Adrenal gland (tissue), 9 donors: ENCODE measurements at regions not wholly inside any gene's neighbourhood (a gene's known extent, or its start where the extent isn't known, plus 50 kb on each side); places are given as distances from the start of the nearest gene placed in this dataset.

Source experiments
- DNase-seq, 7 donors: peaks; one replicate each; pipeline ENCODE4 v3.0.0-alpha.2; 2019 to 2020
- H3K27ac ChIP-seq, 5 donors: fragments of 200-600 bp; sonication (generic) in 4 of 5; 1 replicate in 3 of 5; 2 replicates in 2 of 5; pipeline versions ENCODE4 v1.5.1 to v1.8.0; 2016 to 2020; ENCODE audit warnings: mild to moderate bottlenecking in 1 of 5
- H3K27me3 ChIP-seq: fragments of 200-600 bp; 2 replicates; pipeline ENCODE4 v1.8.0; 2021
- H3K36me3 ChIP-seq, 2 donors: fragments of 200-600 bp; replicated peaks in 1 of 2; 1 replicate in 1 of 2; 2 replicates in 1 of 2; pipeline versions ENCODE4 v1.5.1 to v1.8.0; 2018 to 2022
- H3K4me1 ChIP-seq, 2 donors: fragments of 200-600 bp; replicated peaks in 1 of 2; 1 replicate in 1 of 2; 2 replicates in 1 of 2; pipeline versions ENCODE4 v1.5.1 to v1.8.0; 2018 to 2021
- H3K4me3 ChIP-seq, 4 donors: fragments of 200-600 bp; sonication (generic) in 3 of 4; one replicate each; pipeline ENCODE4 v1.5.1; 2016 to 2018
- H3K9me3 ChIP-seq, 3 donors: fragments of 200-600 bp; sonication (generic) in 1 of 3; replicated peaks in 1 of 3; 1 replicate in 2 of 3; 2 replicates in 1 of 3; pipeline versions ENCODE4 v1.5.1 to v1.8.0; 2016 to 2021
- POLR2A ChIP-seq, 2 donors: fragments of 450-650 bp; IDR thresholded peaks; one replicate each; pipeline ENCODE4 v1.6.1; 2017; ENCODE audit warnings: antibody characterized with exemption in 2 of 2, mild to moderate bottlenecking in 2 of 2, moderate library complexity in 1 of 2
- WGBS, 4 donors: extraction: QIAGEN DNeasy Blood & Tissue Kit in 2 of 4; methylation state at CpG; one replicate each; pipeline versions ENCODE4 v1.1.5 to v1.1.7; 2013 to 2017; 5-methylcytosine and 5-hydroxymethylcytosine counted together
- intact Hi-C, 2 donors: fragments of 100-400 bp; cut with DNase I; formaldehyde crosslinking; loops; one replicate each; pipeline versions ENCODE4 v1.14.1 to v1.15.0; 2022 to 2023
- TF ChIP-seq, protein P1 (sequence below), 6 experiments: fragments of 450-650 bp in 4 of 6; fragments of 200-600 bp in 2 of 6; sonication (generic) in 1 of 6; IDR thresholded peaks; 1 replicate in 5 of 6; 2 replicates in 1 of 6; pipeline versions ENCODE4 v1.5.1 to v1.8.0; 2016 to 2021; ENCODE audit warnings: antibody characterized with exemption in 6 of 6, mild to moderate bottlenecking in 2 of 6, moderate library complexity in 1 of 6
- donor health status: healthy with polysubstance abuse.
- donor health status: Bipolar disorder and iron deficiency.
- donor health status: DM: yes; HTN: yes; CAD: no.
- donor health status: DM: no; HTN: no; CAD: no.
- donor health status: DM: no; HTN: no; CAD: no.

DNA sequence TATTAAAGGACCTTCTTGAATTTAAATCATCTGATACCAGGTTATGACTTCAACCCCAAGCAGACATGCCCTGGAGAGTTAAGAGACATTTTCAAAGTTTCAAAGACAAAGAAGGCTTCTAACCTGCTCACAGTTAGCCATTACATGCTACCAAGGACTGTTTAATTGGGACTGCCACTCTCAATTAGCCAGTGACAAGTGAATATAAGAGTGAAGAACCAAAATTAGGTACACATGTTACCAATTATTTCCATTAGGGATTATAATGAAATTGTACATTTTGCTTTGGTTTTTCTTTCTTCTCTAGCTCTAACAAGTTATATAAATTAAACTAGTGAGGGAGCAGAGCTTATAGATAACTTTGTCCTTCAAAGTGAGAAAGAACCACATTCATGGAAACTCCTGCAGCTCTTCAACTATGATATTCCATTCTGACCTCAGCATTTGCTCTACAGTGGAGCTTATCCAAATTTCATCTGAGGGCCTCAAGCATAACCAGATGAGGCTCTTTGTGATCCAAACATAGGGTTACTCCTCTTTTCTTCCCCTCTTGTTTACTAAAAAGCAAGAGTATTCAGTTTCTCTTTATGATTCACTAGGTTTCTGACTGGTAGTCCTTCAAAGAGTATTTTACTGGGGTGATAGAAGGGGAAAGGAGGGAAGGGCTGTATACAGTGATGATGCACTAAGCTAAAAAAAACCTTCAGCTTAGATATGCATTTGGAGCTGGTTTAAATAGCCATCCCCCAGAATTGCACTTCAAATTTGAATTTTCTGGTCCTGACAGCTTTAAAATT is 91.3 kb downstream of the DUSP6 start:
- TF ChIP-seq POLR2A (IDR thresholded peaks at IDR 0.05) = no peak
- TF ChIP-seq, protein P1, sequence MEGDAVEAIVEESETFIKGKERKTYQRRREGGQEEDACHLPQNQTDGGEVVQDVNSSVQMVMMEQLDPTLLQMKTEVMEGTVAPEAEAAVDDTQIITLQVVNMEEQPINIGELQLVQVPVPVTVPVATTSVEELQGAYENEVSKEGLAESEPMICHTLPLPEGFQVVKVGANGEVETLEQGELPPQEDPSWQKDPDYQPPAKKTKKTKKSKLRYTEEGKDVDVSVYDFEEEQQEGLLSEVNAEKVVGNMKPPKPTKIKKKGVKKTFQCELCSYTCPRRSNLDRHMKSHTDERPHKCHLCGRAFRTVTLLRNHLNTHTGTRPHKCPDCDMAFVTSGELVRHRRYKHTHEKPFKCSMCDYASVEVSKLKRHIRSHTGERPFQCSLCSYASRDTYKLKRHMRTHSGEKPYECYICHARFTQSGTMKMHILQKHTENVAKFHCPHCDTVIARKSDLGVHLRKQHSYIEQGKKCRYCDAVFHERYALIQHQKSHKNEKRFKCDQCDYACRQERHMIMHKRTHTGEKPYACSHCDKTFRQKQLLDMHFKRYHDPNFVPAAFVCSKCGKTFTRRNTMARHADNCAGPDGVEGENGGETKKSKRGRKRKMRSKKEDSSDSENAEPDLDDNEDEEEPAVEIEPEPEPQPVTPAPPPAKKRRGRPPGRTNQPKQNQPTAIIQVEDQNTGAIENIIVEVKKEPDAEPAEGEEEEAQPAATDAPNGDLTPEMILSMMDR (IDR thresholded peaks at IDR 0.05) = no peak
- H3K27ac ChIP-seq = no peak overlapping the region
- no peak overlapping the region for H3K4me3 ChIP-seq
- DNase-seq = no peak
- intact Hi-C loops = no loop called here
- no peaks in the 10 kb centered on the region for H3K27me3 ChIP-seq
- H3K9me3 ChIP-seq = no peaks in the 10 kb centered on the region
- no peaks in the 10 kb centered on the region for H3K36me3 ChIP-seq
- no peaks in the 10 kb centered on the region for H3K4me1 ChIP-seq

DNA sequence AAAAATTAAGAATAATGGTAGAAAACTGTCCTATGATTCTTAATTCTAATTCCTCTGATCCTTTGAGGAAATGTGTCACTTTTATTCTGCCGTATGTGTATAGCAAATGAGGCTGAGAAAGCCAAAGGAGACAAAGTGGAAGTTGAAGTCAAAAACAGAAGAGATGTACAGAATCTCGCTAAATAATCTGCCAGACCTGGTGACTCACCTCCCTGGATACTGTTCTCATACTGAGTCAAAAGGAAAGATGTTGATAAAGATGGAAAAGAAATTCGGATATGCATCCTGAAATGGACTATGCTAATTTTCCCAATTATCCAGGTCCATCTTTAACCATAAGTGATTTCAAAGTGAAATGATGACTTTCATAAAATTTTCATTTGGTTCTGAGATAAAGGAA is 92.5 kb downstream of the DUSP6 start:
- intact Hi-C loops = no loop called here

DNA sequence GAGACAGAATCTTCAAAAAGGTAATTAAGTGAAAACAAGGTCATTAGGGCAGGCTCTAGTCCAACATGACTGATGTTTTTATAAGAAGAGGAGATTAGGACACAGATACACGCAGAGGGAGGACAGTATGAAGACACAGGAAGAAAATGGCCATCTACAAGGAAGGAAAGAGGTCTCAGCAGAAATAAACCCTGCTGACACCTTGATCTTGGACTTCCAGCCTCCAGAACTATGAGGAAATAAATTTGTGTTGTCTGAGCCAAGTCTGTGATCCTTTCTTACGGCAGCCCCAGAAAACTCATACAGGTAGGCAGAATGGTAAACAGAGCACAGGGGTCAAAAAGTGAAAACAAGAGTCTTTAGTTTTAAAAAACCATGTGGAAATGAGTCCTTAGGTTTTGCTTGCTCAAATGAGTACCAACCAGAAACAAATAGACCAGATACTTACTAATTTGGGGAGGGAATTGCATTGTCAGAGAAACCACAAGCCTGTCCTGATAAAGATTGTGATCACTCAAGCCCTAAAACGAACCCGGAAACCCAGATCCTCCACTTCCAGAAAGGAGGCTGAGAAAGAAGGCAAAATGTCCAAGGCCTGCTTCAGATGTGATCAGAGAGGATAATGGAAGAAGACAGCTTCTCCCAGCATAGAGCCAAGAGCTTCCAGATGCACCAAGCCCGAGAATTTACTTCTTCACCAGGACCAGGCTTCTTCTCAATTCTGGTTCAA is 93.9 kb downstream of the DUSP6 start:
- WGBS, 4 donors = 88 to 96% (median 90%) methylated on average over 5 of the region's 5 CpGs
- H3K4me3 ChIP-seq = no peak overlapping the region
- H3K27me3 ChIP-seq = no peaks in the 10 kb centered on the region
- intact Hi-C loops = no loop called here
- H3K9me3 ChIP-seq = no peaks in the 10 kb centered on the region
- TF ChIP-seq, protein P1 (IDR thresholded peaks at IDR 0.05) = no peak
- TF ChIP-seq POLR2A (IDR thresholded peaks at IDR 0.05) = no peak
- H3K27ac ChIP-seq = no peak overlapping the region
- no peak for DNase-seq
- H3K36me3 ChIP-seq = no peaks in the 10 kb centered on the region
- H3K4me1 ChIP-seq = no peaks in the 10 kb centered on the region

More for the DNA sequence above, 92.5 kb downstream of the DUSP6 start:
- Histone ChIP-seq H3K4me1 (no peaks in the 10 kb centered on the region), H3K36me3 (no peaks in the 10 kb centered on the region), H3K27ac (no peak overlapping the region), H3K9me3 (no peaks in the 10 kb centered on the region), H3K4me3 (no peak overlapping the region), H3K27me3 (no peaks in the 10 kb centered on the region)
- WGBS, 4 donors = 50 to 83% (median 65%) methylated on average over 3 of the region's 3 CpGs
- DNase-seq = no peak
- TF ChIP-seq, protein P1 (IDR thresholded peaks at IDR 0.05) = no peak
- no peak for TF ChIP-seq POLR2A (IDR thresholded peaks at IDR 0.05)

DNA sequence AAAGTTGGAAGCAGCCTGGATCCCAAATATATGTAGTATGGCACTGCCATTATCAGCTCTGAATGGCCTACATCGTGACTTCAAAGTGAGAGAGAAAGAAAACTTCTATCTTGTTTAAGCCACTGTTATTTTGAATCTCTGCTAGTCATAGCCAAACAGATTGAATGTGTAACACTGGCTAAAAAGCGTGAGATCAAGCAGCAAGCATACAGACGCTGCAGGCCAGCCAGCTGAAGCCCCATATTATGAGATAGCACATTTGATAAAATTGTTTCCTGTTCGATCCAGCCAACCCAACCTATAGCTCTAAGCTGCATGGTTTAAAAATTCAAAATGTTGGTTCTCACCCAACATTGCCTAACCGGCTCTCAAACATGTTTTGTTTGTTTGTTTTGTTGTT is 95.0 kb downstream of the DUSP6 start:
- no peaks in the 10 kb centered on the region for H3K36me3 ChIP-seq
- no peak for TF ChIP-seq POLR2A (IDR thresholded peaks at IDR 0.05)
- TF ChIP-seq, protein P1 (IDR thresholded peaks at IDR 0.05) = no peak
- no peaks in the 10 kb centered on the region for H3K27me3 ChIP-seq
- no peak overlapping the region for H3K4me3 ChIP-seq
- H3K9me3 ChIP-seq = no peaks in the 10 kb centered on the region
- intact Hi-C loops = no loop called here
- 67 to 85% (median 76%) methylated on average over 5 of the region's 5 CpGs for WGBS, 4 donors
- no peak for DNase-seq
- H3K27ac ChIP-seq = no peak overlapping the region
- H3K4me1 ChIP-seq = no peaks in the 10 kb centered on the region
